H9 (cell line): ENCODE measurements at regions not wholly inside any gene's neighbourhood (a gene's known extent, or its start where the extent isn't known, plus 50 kb on each side); places are given as distances from the start of the nearest gene placed in this dataset.

Source experiments
- DNase-seq: peaks from one replicate; pipeline ENCODE4 v3.0.0-alpha.2; 2017
- H2AFZ ChIP-seq: one replicate; pipeline ENCODE4 v1.6.1; 2013; ENCODE audit warnings: mild to moderate bottlenecking, low read length, control low read depth, moderate library complexity
- H2AK5ac ChIP-seq: 2 replicates; pipeline ENCODE4 v1.6.1; 2013; ENCODE audit warnings: low read length, control low read depth, mixed read lengths; ENCODE audit not compliant: insufficient read length
- H2BK120ac ChIP-seq: one replicate; pipeline ENCODE4 v1.6.1; 2013; ENCODE audit warnings: low read depth, mild to moderate bottlenecking, low read length, control low read depth, inconsistent platforms; ENCODE audit not compliant: poor library complexity, severe bottlenecking
- H2BK12ac ChIP-seq: 2 replicates; pipeline ENCODE4 v1.6.1; 2013; ENCODE audit warnings: low read length, control low read depth, mixed read lengths, low read depth; ENCODE audit not compliant: insufficient read length
- H2BK15ac ChIP-seq: 2 replicates; pipeline ENCODE4 v1.6.1; 2013; ENCODE audit warnings: low read depth, low read length, control low read depth
- H2BK20ac ChIP-seq: one replicate; pipeline ENCODE4 v1.6.1; 2013; ENCODE audit warnings: low read depth, mild to moderate bottlenecking, low read length, control low read depth, inconsistent platforms; ENCODE audit not compliant: poor library complexity, severe bottlenecking
- H2BK5ac ChIP-seq: 2 replicates; pipeline ENCODE4 v1.6.1; 2013; ENCODE audit warnings: low read length, control low read depth, mixed read lengths; ENCODE audit not compliant: insufficient read length
- H3K14ac ChIP-seq: 2 replicates; pipeline ENCODE4 v1.6.1; 2013; ENCODE audit warnings: low read length, control low read depth; ENCODE audit not compliant: insufficient read depth
- H3K18ac ChIP-seq: 2 replicates; pipeline ENCODE4 v1.6.1; 2013; ENCODE audit warnings: low read depth, mild to moderate bottlenecking, mixed read lengths, low read length, control low read depth; ENCODE audit not compliant: insufficient read length
- H3K23ac ChIP-seq: 2 replicates; pipeline ENCODE4 v1.6.1; 2013; ENCODE audit warnings: low read length, control low read depth, mixed read lengths, low read depth; ENCODE audit not compliant: insufficient read length
- H3K23me2 ChIP-seq: 2 replicates; pipeline ENCODE4 v1.6.1; 2013; ENCODE audit warnings: low read depth, mild to moderate bottlenecking, mixed read lengths, low read length, control low read depth; ENCODE audit not compliant: insufficient read length, poor library complexity, severe bottlenecking
- H3K27ac ChIP-seq: 2 replicates; pipeline ENCODE4 v1.5.1; 2013; ENCODE audit warnings: low read length, control low read depth, mixed read lengths, low read depth; ENCODE audit not compliant: insufficient read length
- H3K27me3 ChIP-seq: 2 replicates; pipeline ENCODE4 v1.6.1; 2013; ENCODE audit warnings: low read length, control low read depth, inconsistent platforms; ENCODE audit not compliant: insufficient read depth
- H3K4ac ChIP-seq: 2 replicates; pipeline ENCODE4 v1.6.1; 2013; ENCODE audit warnings: low read depth, mild to moderate bottlenecking, control low read depth, inconsistent platforms, low read length, moderate library complexity
- H3K4me1 ChIP-seq: 2 replicates; pipeline ENCODE4 v1.6.1; 2013; ENCODE audit warnings: low read length, control low read depth, inconsistent platforms; ENCODE audit not compliant: insufficient read depth
- H3K4me2 ChIP-seq: 2 replicates; pipeline ENCODE4 v1.6.1; 2013; ENCODE audit warnings: low read length, control low read depth, mixed read lengths; ENCODE audit not compliant: insufficient read length, insufficient read depth
- H3K56ac ChIP-seq: 2 replicates; pipeline ENCODE4 v1.6.1; 2013; ENCODE audit warnings: low read depth, mild to moderate bottlenecking, mixed read lengths, low read length, control low read depth; ENCODE audit not compliant: insufficient read length
- H3K79me1 ChIP-seq: 2 replicates; pipeline ENCODE4 v1.6.1; 2013; ENCODE audit warnings: low read depth, mild to moderate bottlenecking, moderate library complexity, low read length, control low read depth, inconsistent platforms; ENCODE audit not compliant: insufficient read depth, poor library complexity, severe bottlenecking
- H3K79me2 ChIP-seq: 2 replicates; pipeline ENCODE4 v1.6.1; 2013; ENCODE audit warnings: low read length, control low read depth, inconsistent platforms; ENCODE audit not compliant: insufficient read depth
- H3K9ac ChIP-seq: 2 replicates; pipeline ENCODE4 v1.6.1; 2013; ENCODE audit warnings: low read length, control low read depth, mixed read lengths; ENCODE audit not compliant: insufficient read length; ENCODE audit errors: extremely low read depth
- H3K9me3 ChIP-seq: one replicate; pipeline ENCODE4 v1.6.1; 2013; ENCODE audit warnings: low read depth, low read length, inconsistent platforms; ENCODE audit not compliant: control insufficient read depth
- H3T11ph ChIP-seq: one replicate; pipeline ENCODE4 v1.6.1; 2013; ENCODE audit warnings: mild to moderate bottlenecking, low read length, control low read depth, inconsistent platforms
- H4K20me1 ChIP-seq: one replicate; pipeline ENCODE4 v1.6.1; 2013; ENCODE audit not compliant: control insufficient read depth, insufficient read length, insufficient read depth
- H4K5ac ChIP-seq: 2 replicates; pipeline ENCODE4 v1.6.1; 2013; ENCODE audit warnings: low read depth, mild to moderate bottlenecking, mixed read lengths, low read length, control low read depth; ENCODE audit not compliant: insufficient read length
- H4K8ac ChIP-seq: replicated peaks from 2 replicates; pipeline ENCODE4 v1.6.1; 2013; ENCODE audit warnings: low read length, control low read depth, mixed read lengths, low read depth; ENCODE audit not compliant: insufficient read length
- H4K91ac ChIP-seq: 2 replicates; pipeline ENCODE4 v1.6.1; 2013; ENCODE audit warnings: low read depth, mild to moderate bottlenecking, moderate library complexity, mixed read lengths, low read length, control low read depth; ENCODE audit not compliant: insufficient read length
- H3K27ac Mint-ChIP-seq, 3 experiments: 2 replicates in 2 of 3; 3 replicates in 1 of 3; pipeline ENCODE4 v1.8.0; 2020 to 2021; ENCODE audit warnings: mixed read lengths in 3 of 3, mild to moderate bottlenecking in 1 of 3, moderate library complexity in 1 of 3
- H3K27me3 Mint-ChIP-seq: 2 replicates; pipeline ENCODE4 v1.8.0; 2021; ENCODE audit warnings: low read depth, mild to moderate bottlenecking, moderate library complexity, mixed read lengths
- H3K36me3 Mint-ChIP-seq, 3 experiments: 2 replicates in 2 of 3; 3 replicates in 1 of 3; pipeline ENCODE4 v1.8.0; 2020 to 2021; ENCODE audit warnings: low read depth in 3 of 3, mixed read lengths in 3 of 3; ENCODE audit not compliant: insufficient read depth in 1 of 3
- H3K4me1 Mint-ChIP-seq, 2 experiments: 2 replicates each; pipeline ENCODE4 v1.8.0; 2020; ENCODE audit warnings: mixed read lengths in 2 of 2
- H3K4me3 Mint-ChIP-seq, 2 experiments: 2 replicates in 1 of 2; 3 replicates in 1 of 2; pipeline ENCODE4 v1.8.0; 2020 to 2021; ENCODE audit warnings: mild to moderate bottlenecking in 2 of 2, mixed read lengths in 2 of 2, moderate library complexity in 1 of 2
- H3K9me3 Mint-ChIP-seq, 2 experiments: 2 replicates in 1 of 2; 3 replicates in 1 of 2; pipeline ENCODE4 v1.8.0; 2020; ENCODE audit warnings: mild to moderate bottlenecking in 2 of 2, mixed read lengths in 2 of 2, moderate library complexity in 1 of 2
- WGBS: extraction: QIAGEN DNeasy Blood & Tissue Kit; methylation state at CpG from one replicate; pipeline ENCODE4 v1.1.7; 2013; ENCODE audit warnings: missing lambda C conversion rate, low lambda C conversion rate, mixed read lengths; ENCODE audit not compliant: insufficient read length; ENCODE audit errors: extremely low coverage; 5-methylcytosine and 5-hydroxymethylcytosine counted together
- TF ChIP-seq, protein P1 (sequence below): fragments of 200-600 bp; sonication (generic); conservative IDR thresholded peaks from 3 replicates; pipeline ENCODE4 v1.8.0; 2021; ENCODE audit warnings: antibody characterized with exemption, mild to moderate bottlenecking

DNA sequence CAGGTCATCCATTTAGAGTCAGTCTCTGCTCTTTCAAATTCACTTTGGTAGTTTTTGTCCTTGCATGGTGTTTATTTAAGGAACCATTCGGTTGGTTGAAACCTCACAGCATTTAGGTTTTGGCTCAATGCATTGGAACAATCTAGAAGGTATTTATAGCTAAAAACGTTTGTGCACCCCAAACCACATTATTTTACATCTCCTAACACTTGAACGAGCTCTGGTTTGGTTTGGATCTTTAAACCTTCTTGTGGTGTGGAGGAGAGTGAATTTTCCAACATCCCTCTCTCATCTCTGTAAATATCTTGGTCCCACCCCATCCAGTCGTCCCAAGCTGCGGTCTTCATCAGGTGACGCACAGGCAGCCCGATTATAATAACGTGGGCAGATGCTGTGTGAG lies 287.9 kb downstream of the LPIN1 start:
- no peaks in the 10 kb centered on the region for H3K9me3 ChIP-seq
- Mint-ChIP-seq H3K4me3 (no peak overlapping the region; a peak in 1 of 5 replicates), H3K27me3 (peaks cover 7% of the 10 kb centered on the region), H3K9me3 (no peaks in the 10 kb centered on the region; a peak in 1 of 5 replicates), H3K36me3 (peaks cover 0 to 2% (median 0%) of the 10 kb centered on the region in 3 experiments; a peak in 3 of 7 replicates), H3K4me1 (no peaks in the 10 kb centered on the region), H3K27ac (no peak overlapping the region)
- no peaks in the 10 kb centered on the region for H3K4me1 ChIP-seq
- no peaks in the 10 kb centered on the region for H3K79me2 ChIP-seq
- H3K9ac ChIP-seq = no peak overlapping the region
- WGBS = no CpG with 5 or more reads among the region's 8 CpGs
- H2BK12ac ChIP-seq = no peak overlapping the region
- H3K27ac ChIP-seq = no peak overlapping the region
- no peak overlapping the region for H3K4ac ChIP-seq
- H2BK20ac ChIP-seq = no peak overlapping the region
- no peak for DNase-seq
- no peak overlapping the region for H2AK5ac ChIP-seq
- TF ChIP-seq, protein P1, sequence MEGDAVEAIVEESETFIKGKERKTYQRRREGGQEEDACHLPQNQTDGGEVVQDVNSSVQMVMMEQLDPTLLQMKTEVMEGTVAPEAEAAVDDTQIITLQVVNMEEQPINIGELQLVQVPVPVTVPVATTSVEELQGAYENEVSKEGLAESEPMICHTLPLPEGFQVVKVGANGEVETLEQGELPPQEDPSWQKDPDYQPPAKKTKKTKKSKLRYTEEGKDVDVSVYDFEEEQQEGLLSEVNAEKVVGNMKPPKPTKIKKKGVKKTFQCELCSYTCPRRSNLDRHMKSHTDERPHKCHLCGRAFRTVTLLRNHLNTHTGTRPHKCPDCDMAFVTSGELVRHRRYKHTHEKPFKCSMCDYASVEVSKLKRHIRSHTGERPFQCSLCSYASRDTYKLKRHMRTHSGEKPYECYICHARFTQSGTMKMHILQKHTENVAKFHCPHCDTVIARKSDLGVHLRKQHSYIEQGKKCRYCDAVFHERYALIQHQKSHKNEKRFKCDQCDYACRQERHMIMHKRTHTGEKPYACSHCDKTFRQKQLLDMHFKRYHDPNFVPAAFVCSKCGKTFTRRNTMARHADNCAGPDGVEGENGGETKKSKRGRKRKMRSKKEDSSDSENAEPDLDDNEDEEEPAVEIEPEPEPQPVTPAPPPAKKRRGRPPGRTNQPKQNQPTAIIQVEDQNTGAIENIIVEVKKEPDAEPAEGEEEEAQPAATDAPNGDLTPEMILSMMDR = no peak
- H2AFZ ChIP-seq = no peak overlapping the region
- H4K91ac ChIP-seq = no peak overlapping the region
- H3K14ac ChIP-seq = no peak overlapping the region
- H2BK120ac ChIP-seq = no peak overlapping the region
- no peaks in the 10 kb centered on the region for H3K27me3 ChIP-seq
- no peak overlapping the region for H3K4me2 ChIP-seq
- H3K79me1 ChIP-seq = no peaks in the 10 kb centered on the region
- no peak overlapping the region for H3T11ph ChIP-seq
- H3K56ac ChIP-seq = no peak overlapping the region
- H3K23ac ChIP-seq = no peak overlapping the region
- no peak overlapping the region for H4K8ac ChIP-seq
- no peak overlapping the region for H3K18ac ChIP-seq
- H4K5ac ChIP-seq = no peak overlapping the region
- no peaks in the 10 kb centered on the region for H3K23me2 ChIP-seq
- no peaks in the 10 kb centered on the region for H4K20me1 ChIP-seq
- no peak overlapping the region for H2BK5ac ChIP-seq
- H2BK15ac ChIP-seq = no peak overlapping the region
